ENCODE measurements at regions not wholly inside any gene's neighbourhood (a gene's known extent, or its start where the extent isn't known, plus 50 kb on each side); places are given as distances from the start of the nearest gene placed in this dataset.

GRCh38 chr17:72452286-72453173 lies 331.7 kb downstream of the SOX9 start:
- Histone ChIP-seq H3K9me2 (replicated peaks; ENCODE audit: insufficient read depth) (no peaks in the 10 kb centered on the region), H3K4me3 (no peak overlapping the region), H3K4me2 (no peak overlapping the region), H3K27ac (peak overlapping the region; percentile 55), H4K20me1 (ENCODE audit: insufficient read depth, poor library complexity, severe bottlenecking) (no peaks in the 10 kb centered on the region), H2AFZ (no peak overlapping the region), H3K27me3 (no peaks in the 10 kb centered on the region), H3K79me2 (peaks cover 66% of the 10 kb centered on the region), H3K9me3 (ENCODE audit: low read depth) (no peaks in the 10 kb centered on the region), H3K36me3 (replicated peaks; ENCODE audit: insufficient read depth, low read depth) (no peaks in the 10 kb centered on the region), H3K4me1 (ENCODE audit: insufficient read depth) (peaks cover 15% of the 10 kb centered on the region)
- 76% methylated on average over 5 of the region's 5 CpGs for WGBS (ENCODE audit: low lambda C conversion rate, missing lambda C conversion rate)
- DNase-seq (ENCODE audit: low spot score), result no peak
- TF ChIP-seq EZH2 (IDR thresholded peaks at IDR 0.05; ENCODE audit: borderline replicate concordance) (no peak), EZH2phosphoT487 (IDR thresholded peaks at IDR 0.05; ENCODE audit: low read depth, severe bottlenecking, unreplicated experiment) (no peak)
- TF ChIP-seq, protein P1, sequence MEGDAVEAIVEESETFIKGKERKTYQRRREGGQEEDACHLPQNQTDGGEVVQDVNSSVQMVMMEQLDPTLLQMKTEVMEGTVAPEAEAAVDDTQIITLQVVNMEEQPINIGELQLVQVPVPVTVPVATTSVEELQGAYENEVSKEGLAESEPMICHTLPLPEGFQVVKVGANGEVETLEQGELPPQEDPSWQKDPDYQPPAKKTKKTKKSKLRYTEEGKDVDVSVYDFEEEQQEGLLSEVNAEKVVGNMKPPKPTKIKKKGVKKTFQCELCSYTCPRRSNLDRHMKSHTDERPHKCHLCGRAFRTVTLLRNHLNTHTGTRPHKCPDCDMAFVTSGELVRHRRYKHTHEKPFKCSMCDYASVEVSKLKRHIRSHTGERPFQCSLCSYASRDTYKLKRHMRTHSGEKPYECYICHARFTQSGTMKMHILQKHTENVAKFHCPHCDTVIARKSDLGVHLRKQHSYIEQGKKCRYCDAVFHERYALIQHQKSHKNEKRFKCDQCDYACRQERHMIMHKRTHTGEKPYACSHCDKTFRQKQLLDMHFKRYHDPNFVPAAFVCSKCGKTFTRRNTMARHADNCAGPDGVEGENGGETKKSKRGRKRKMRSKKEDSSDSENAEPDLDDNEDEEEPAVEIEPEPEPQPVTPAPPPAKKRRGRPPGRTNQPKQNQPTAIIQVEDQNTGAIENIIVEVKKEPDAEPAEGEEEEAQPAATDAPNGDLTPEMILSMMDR (IDR thresholded peaks at IDR 0.05; ENCODE audit: poor library complexity), result no peak

DNA sequence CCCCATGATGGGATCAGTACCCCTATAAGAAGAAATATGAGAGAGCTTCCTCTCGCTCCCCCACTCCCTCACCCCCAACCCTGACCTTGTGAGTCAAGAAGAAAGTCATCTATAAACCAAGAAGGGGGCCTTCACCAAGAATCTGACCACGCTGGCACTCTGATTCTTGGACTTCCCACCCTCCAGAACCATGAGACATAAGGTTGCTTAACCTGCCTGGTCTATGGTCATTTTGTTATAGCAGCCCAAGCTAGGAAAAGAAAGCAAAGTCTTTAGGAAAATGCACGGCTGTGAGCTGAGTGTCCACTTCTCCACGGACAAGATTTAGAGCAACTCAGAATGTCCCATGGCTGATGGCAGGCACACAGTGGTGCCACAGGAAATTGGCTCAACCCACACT lies 333.5 kb downstream of the SOX9 start:
- Histone ChIP-seq H3K27me3 (no peaks in the 10 kb centered on the region), H3K9me2 (replicated peaks; ENCODE audit: insufficient read depth) (no peaks in the 10 kb centered on the region), H3K4me2 (no peak overlapping the region), H3K27ac (no peak overlapping the region), H2AFZ (no peak overlapping the region), H3K36me3 (replicated peaks; ENCODE audit: insufficient read depth, low read depth) (no peaks in the 10 kb centered on the region), H3K9me3 (ENCODE audit: low read depth) (no peaks in the 10 kb centered on the region), H4K20me1 (ENCODE audit: insufficient read depth, poor library complexity, severe bottlenecking) (no peaks in the 10 kb centered on the region), H3K4me1 (ENCODE audit: insufficient read depth) (peaks cover 8% of the 10 kb centered on the region), H3K79me2 (peaks cover 70% of the 10 kb centered on the region), H3K4me3 (no peak overlapping the region)
- no peak for DNase-seq (ENCODE audit: low spot score)
- TF ChIP-seq, protein P1 (IDR thresholded peaks at IDR 0.05; ENCODE audit: poor library complexity), result no peak
- TF ChIP-seq EZH2 (IDR thresholded peaks at IDR 0.05; ENCODE audit: borderline replicate concordance), result no peak
- TF ChIP-seq EZH2phosphoT487 (IDR thresholded peaks at IDR 0.05; ENCODE audit: low read depth, severe bottlenecking, unreplicated experiment), result no peak
- 100% methylated on average over 4 of the region's 4 CpGs for WGBS (ENCODE audit: low lambda C conversion rate, missing lambda C conversion rate)

- peak overlapping the region; percentile 88 for H3K27ac ChIP-seq
- H4K20me1 ChIP-seq (ENCODE audit: insufficient read depth, poor library complexity, severe bottlenecking), result no peaks in the 10 kb centered on the region
- no peaks in the 10 kb centered on the region for H3K36me3 ChIP-seq (replicated peaks; ENCODE audit: insufficient read depth, low read depth)
- WGBS (ENCODE audit: low lambda C conversion rate, missing lambda C conversion rate), result 90% methylated on average over 8 of the region's 8 CpGs
- no peak overlapping the region for H2AFZ ChIP-seq
- no peaks in the 10 kb centered on the region for H3K9me2 ChIP-seq (replicated peaks; ENCODE audit: insufficient read depth)
- no peak overlapping the region for H3K4me3 ChIP-seq
- DNase-seq (ENCODE audit: low spot score), result no peak
- H3K9me3 ChIP-seq (ENCODE audit: low read depth), result no peaks in the 10 kb centered on the region
- H3K79me2 ChIP-seq, result peaks cover 70% of the 10 kb centered on the region
- TF ChIP-seq EZH2 (IDR thresholded peaks at IDR 0.05; ENCODE audit: borderline replicate concordance) (no peak), EZH2phosphoT487 (IDR thresholded peaks at IDR 0.05; ENCODE audit: low read depth, severe bottlenecking, unreplicated experiment) (no peak)
- TF ChIP-seq, protein P1 (IDR thresholded peaks at IDR 0.05; ENCODE audit: poor library complexity), result no peak
- peaks cover 8% of the 10 kb centered on the region for H3K4me1 ChIP-seq (ENCODE audit: insufficient read depth)
- H3K27me3 ChIP-seq, result no peaks in the 10 kb centered on the region
- H3K4me2 ChIP-seq, result no peak overlapping the region
Measured at GRCh38 chr17:72455562-72455961, 334.7 kb downstream of the SOX9 start.
